ENCODE measurements at regions not wholly inside any gene's neighbourhood (a gene's known extent, or its start where the extent isn't known, plus 50 kb on each side); places are given as distances from the start of the nearest gene placed in this dataset.

DNA sequence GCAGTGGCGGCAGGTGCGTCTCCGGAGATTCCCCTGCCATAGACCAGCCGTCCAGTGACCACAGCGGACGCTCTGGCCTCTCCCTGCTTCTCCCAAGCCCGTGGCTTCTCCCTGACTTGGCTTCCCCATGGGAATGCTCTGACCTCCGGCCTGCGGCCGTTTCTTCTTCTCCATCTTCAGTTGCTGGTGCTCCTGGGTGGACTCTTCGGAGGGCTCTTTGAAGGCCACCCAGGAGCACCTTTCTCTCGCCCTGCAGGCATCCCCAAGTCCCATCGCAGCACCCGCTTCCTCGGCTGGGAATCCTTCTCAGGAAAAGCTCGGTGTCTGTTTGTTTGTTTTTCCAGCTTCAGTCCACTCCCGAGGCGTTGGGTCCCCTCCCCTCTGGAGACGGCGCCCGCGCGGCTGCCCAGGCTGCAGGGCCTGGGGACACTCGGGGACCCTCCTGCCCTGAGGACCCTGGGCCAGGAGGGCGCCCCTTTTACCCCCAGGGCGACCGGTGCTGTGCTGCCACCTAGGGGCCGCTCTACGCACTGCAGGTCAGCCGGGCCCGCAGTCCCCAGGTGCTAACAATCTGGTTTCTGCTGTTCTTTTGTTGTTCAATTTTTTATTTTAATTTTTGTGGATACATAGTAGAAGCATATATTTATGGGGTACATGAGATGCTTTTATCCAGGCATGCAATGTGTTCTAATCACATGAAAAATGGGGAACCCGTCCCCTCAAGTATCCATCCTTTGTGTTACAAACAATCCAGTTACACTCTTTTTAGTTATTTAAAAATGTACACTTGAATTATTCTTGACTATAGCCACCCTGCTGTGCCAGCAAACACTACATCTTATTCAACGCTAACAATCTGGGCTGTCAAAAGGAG is 197.9 kb upstream of the ADAMTS16 start:
- no peak for DNase-seq (ENCODE audit: low read depth)

DNA sequence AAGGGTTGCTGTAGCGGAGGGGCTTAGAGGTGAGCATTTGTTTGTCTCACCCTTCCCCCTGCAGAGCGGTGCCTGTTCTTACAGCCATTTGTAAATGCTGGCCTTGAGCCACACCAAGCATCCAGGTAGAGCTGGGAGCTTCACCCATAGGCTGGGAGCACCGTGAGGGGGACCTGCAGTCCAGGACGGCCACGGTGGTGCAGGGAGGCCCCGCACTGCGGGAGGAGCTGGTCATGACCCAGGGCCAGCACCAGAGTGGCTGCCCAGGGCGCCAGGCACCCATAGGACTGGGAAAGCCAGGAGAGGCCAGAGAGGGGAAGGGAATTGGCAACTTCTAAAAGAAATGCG is 197.3 kb upstream of the ADAMTS16 start:
- no peak for DNase-seq (ENCODE audit: low read depth)

DNA sequence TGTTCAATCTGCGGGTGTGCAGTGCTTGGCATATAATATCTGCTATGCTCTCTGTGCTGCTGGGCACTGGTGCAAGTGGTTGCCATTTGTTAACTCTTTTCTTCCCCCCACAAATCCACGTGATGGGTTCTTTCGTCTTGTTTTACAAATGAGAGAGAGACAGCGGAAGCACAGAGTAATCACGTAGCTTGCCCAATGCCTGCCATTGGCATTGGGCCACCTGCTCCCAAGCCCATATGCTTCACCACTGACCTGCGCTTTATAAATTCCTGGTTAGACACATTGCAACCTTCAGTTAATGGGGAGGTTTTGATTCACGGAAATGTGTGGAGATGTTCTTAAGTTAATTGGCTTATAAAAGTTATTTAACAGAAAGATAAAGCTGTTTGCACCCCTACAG is 194.8 kb upstream of the ADAMTS16 start:
- DNase-seq (ENCODE audit: low read depth), result no peak

DNA sequence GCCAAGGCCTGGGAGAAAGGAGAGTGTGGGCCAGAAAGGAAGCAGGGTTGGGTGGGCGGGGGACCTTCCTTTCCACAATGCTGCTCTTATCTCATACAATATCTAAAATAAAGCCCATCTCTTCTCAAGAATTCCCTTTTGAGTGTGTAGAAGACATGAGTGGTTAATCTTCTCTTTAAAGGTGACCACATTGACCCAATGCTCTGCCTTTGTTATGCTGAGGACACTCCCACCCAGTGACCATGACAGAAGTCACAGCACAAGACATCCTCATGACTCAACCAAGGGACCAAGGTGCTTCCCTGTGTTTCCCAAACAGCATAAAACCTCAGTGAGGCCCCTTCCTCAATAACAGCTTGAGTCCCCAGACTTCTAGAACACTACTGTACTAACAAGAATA is 193.0 kb upstream of the ADAMTS16 start:
- DNase-seq (ENCODE audit: low read depth), result no peak

DNA sequence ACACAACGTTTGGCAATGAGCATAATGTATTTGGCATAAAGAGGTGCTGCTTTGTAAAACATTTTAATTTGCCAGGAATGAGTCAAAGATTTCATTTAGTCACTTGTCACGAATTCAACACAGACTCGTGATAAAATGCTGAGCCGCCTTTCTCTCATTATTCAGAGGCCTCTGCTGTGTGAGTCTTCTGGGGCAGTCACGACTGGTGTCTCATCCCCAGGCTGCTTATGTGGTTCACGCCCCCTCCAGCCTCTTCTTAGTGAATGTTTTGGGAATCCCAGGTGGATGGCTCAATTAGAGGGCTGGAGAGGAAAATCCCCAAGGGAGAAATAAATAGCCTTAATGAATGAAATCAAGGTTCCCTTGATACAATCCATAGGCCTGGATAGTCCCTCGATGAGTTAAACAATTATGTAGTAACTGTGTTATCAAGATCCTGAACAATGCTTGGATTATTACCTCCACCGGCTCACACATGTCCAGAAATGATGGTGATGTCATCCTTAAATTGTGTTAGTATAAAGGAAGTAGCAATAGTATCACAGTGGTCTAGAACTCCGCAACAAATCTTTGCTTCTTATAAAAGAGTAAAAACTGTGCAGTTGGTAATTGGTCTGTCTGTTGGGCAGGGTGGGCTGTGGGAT is 192.1 kb upstream of the ADAMTS16 start:
- DNase-seq (ENCODE audit: low read depth), result no peak

DNA sequence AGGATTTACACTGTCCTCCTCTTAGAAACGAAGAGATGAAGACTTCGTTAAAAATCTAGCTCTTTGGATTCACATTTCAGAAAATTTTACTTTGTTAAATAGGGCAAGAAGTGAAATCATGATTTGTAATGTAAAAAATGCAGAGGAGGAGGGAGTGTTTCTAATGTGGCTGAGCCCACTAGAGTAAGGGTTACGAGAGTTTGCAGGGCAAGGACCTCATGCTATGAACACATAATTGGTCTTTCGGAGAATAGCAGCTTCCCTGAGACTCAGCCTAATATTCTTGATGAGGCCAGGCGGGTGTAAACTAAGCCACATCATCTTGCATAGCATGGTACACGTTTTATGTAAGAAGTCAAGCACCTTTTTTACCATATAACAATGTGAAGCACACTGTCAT is 191.0 kb upstream of the ADAMTS16 start:
- DNase-seq (ENCODE audit: low read depth), result no peak

DNA sequence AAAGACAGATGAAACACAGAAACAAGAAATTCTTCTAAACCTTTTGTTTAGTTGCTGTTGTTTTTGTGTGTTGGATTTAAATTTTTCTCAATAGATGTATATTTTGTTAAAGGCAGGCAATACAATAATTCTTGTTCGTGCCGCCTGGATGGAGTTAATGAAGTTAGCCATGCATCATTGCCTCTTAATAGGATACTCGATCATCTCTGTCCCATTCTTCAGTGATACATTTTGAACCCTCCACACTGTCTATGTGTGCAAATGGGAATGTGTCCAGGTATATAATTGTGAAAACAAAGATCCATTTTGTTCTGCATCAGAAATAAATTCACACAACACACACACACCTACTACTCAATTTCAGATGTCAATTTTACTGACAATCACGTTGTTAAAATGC is 186.6 kb upstream of the ADAMTS16 start:
- no peak for DNase-seq (ENCODE audit: low read depth)

DNA sequence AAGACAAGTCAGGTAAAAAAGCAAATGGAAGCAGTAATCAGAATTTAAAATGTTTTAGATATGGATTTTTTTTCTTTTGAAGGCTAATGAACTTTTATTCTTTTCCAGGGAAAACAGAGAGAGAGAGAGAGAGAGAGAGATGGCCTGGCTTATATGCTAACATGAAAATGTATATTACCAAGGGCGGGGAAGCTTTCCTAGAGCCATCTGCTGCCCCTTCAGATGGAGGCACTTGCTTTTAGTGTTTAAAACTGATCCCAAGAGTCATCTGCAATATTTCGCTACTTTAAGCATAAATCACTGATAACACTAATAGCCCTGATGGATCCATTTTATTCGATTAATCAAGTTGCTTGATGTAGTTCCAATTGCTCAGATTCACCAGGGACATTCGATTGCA is 186.1 kb upstream of the ADAMTS16 start:
- DNase-seq (ENCODE audit: low read depth), result no peak

DNA sequence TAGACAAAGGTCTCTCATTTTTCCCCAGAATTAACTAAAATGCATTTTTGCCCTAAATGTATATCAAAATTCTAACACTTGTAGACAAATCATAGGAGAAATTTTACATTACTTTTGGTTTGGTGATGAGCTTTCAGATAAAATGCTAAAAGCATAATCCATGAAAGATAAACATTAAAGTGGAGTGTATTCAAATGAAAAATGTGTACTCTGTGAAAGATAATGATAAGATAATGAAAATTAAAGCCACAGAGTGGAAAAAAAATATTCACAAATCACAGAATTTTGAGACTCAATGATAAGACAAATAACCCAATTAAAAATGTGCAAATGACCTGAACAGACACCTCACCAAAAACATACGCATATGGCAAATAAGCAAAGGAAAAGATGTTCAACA is 176.9 kb upstream of the ADAMTS16 start:
- DNase-seq (ENCODE audit: low read depth), result no peak

DNA sequence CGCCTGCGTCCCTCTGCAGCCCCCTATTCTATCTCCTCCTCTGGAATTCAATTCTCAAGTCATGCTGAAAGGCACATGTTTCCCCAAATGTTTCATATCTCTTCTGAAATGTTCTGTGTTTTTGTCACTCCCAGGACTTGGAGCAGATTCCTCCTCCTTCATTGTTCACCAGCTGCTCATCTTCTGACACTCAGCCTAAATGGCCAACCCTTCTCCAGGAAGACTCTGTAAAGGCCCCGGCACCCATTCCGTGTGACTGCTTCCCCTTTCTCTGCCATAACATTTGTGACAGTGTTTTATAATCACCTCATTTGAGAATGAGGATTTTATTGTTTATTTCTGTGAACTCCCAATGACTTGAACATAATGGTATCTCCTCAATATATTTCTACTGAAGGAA is 170.8 kb upstream of the ADAMTS16 start:
- no peak for DNase-seq (ENCODE audit: low read depth)

DNA sequence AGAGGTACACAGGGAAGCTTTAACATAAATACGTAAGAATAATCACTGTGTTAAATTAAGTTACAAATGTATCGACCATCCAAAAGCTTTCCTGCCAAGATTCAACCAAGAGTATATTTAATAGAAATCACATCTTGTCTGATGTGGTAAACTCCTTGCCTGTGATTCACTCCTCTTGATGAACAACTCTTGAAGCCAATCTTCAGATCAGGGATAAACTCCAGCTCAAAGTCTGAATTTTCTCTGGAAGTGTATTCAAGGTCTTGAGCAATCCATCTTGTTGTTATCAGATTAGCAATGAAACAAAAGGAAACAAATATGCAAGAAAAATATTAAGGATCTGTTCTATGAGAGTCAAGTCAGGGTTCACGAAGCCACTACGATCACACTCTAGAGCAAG is 170.0 kb upstream of the ADAMTS16 start:
- no peak for DNase-seq (ENCODE audit: low read depth)

DNA sequence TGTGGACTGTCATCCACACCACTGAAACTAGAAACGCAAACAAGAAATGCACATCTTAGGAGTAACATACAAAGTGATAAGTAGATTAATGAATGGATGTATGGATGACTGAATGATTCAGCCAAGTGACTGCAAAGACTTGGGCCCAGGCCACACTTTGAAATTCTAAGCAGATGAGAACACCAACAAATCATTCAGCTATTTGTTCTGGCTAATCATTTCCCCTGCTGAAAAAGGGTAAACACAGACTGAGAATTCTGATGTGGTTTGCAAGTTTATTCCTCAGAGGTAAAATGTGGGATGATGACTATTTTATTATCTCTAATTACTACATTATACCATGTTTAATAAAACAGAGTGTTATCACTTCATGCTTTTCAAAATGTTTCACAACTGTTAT is 163.2 kb upstream of the ADAMTS16 start:
- no peak for DNase-seq (ENCODE audit: low read depth)

DNA sequence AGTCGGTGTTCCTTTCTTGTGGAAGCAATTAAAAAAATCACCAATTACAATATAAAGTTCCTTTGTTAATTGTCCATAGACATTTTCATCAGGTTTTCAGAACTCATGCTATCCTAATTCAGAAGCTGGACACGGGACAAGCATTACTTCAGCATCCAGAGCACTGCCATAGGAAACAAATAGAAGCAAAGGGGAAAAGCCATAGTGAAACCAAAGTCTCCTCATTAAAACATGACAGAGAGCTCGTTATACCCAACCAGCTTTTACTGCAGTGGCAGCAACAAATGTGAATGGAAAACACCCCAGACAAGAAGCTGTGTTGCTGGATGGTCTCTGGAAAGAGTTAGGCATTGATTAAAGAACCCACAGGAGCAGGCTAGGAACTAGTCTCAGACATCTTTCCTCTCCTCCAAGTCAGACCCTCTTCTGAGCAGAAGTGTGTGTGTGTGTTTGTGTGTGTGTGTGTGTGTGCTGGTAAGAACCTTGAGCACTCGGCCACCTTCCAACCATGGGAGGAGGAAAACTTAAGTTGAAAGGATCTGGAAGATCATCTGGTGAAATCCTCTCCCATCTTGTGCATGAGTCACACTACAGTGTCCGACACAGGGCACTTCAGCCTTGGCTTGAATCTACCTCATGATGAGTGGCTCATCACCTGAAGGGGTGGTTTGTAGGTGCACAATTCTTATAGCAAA is 162.6 kb upstream of the ADAMTS16 start:
- DNase-seq (ENCODE audit: low read depth), result no peak

DNA sequence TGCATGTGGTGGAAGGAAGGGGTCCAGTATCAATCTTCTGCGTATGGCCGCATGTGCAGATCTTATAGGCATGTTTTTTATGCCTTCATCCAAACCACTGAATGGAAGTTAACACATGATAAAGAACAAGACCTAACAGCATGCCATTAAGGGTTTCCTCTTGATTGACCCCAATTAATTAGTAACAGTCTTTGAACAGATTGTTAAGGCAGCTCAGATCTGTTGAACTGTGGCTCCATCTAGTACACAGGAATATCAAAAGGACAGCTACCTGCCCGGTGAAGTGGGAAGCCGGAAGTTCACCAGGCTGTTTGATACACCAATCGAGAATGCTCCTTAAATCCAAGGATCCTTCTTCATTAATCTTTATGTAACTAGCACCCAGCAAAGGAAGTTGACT is 159.9 kb upstream of the ADAMTS16 start:
- DNase-seq (ENCODE audit: low read depth), result no peak

DNA sequence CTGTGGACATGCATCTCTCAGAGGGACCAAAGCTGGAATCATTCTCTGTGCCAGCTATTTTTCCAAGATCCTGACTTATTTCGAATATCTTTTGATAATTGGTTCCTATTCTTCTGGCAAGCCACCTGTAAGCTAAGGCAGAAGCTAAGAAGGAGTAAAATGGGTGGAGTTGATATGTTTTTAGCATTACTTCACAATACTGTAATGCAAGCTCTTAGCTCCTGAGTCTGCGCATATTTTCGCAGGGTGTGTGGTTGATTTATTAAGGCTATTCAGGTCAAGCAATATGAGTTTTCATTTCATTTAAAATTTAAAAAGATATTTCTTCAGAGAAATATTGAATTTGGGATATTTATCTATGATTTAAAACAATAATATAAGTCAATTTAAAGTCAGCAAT is 158.5 kb upstream of the ADAMTS16 start:
- DNase-seq (ENCODE audit: low read depth), result no peak

DNA sequence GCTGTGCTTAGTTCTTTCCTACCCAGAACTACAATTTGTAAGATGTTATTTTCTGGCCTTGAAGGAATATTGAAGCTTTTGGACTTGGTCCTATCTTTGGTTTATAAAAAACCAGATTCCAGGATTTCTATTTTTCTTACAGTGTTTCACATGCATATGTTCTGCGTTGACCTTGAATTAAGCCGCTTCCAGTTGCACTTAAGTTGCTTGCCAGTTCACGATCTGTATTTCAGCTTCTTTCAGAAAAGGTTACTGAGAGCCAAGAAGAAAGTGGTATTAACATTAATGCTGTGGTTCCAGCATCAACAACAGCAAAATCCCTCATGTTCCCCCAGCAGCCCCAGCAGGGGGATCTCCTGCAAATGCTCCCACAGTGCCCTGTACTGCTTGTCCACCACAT is 156.4 kb upstream of the ADAMTS16 start:
- DNase-seq (ENCODE audit: low read depth), result no peak

DNA sequence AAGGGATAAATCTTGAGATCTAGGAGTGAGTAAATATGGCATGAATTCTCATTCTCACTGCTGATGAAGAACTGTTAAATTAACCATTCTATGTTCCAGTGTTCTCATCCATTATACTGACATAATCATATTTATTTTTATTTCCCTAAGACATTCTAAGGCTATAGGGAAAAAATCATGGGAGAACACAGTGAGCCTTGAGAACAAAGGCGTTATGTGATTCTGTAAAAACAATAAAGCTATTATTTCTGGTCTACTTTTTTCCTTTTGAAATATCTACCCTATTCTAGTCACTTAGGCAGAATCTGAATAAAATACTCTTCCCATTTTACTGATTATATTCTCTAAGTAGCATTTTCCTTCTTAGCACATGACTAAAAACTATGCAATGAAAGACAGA is 155.7 kb upstream of the ADAMTS16 start:
- no peak for DNase-seq (ENCODE audit: low read depth)

DNA sequence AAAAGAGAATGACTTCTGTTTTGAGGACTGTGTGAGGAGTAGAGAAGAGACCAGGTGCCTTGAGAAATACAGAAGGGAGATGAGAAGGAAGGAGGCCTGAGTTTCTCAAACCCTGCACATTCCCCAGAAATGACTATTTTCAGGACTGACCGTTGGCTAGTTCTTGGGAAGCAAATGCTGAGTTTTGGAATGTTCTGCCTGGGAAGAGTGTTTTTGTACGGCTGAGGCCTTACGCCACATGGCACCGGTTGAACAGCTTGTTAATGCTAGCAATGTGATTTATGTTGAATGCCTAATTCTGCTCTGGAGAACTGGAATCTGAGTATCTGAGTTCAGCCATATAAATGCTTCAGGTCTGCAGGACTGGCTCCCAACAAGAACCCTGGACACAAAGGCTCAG is 152.7 kb upstream of the ADAMTS16 start:
- no peak for DNase-seq (ENCODE audit: low read depth)

DNA sequence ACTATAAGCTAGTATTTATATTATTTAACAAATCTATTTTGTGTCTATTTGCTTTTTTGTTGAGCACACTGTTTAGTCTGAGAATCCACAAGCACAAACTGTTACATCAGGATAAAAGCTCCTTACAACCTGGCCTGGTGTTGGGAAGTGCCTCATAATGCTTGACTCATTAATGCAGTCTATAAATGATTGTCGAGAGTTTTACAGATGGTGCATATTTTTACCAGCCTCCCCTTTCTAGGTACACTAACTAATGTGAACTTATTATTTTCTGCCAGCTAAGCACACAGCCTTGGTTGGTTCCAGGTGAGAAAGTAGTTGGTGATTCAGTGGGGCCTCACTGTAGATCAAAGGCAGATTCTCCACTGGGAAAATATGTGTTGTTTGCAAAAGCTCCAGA is 151.0 kb upstream of the ADAMTS16 start:
- DNase-seq (ENCODE audit: low read depth), result no peak

DNA sequence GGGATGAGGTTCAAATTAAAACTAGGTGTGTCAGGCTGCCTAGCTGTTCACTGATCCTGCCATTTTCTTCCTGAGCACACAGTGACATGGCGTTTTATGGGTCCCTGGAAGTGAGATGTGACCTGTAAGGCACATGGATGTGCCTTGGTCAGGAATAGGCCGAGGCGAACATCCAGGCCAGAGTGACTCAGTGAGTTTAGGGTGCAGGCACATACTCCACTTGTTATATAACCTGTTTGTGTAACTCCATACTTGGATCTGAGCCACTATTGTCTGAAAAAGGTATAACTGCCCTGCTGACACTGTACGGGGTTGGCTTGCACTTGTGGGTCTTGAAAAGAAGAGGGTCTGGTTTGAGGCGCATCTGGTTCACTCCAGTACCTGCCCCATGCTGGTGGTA is 150.1 kb upstream of the ADAMTS16 start:
- no peak for DNase-seq (ENCODE audit: low read depth)

DNA sequence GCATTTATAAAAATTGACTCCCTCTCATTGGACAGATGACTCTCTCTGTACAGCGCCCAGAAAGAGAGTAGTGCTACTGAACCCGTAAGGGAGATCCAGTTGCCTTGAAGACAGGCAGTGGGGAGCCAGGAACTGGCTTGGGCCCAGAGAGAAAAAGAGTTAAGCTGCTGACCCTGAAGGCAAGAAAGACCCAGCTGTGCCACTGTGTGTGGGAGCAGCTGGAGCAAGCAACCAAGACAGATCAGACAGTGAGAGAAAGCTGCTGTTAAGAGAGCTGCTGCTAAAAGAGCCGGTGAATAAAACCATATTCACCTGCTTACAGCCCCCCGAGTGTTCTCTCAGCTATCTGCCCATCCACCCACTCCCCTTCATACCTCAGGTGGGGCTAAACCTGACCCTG is 149.7 kb upstream of the ADAMTS16 start:
- no peak for DNase-seq (ENCODE audit: low read depth)

DNA sequence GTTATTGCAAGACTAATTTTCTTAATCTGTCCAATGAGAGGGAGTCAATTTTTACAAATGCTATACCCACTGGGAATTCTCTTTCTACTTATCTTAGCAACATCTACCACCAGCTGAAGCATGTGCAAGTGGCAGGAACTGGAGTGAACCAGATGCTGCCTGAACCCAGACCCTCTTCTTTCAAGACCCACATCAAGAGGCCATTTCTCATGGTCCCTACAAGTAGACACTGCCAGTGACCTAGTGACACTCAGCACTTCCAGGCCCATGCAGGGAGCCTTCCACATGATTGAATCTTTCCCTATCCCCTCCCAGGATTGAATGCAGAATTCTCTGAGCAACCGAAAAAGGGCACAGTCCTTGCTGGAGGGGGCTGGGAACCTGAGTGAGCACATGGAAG is 148.2 kb upstream of the ADAMTS16 start:
- no peak for DNase-seq (ENCODE audit: low read depth)

DNA sequence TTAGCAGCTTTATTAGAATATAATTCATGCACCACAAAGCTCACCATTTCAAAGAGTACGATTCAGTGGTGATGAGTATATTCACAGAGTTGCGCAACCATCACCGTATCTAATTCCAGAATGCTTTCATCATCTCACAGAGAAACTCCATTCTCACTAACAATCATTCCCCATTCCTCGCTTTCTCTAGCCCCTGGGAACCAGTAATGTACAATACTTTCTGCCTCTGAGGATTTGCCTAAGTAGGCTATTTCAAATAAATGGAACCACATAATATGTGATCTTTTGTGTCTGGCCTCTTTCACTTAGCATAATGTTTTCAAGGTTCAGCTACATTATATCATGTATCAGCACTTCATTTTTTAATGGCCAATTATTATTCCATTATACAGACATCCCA is 145.1 kb upstream of the ADAMTS16 start:
- DNase-seq (ENCODE audit: low read depth), result no peak
